Tibial artery (tissue), 4 donors: ENCODE measurements at regions not wholly inside any gene's neighbourhood (a gene's known extent, or its start where the extent isn't known, plus 50 kb on each side); places are given as distances from the start of the nearest gene placed in this dataset.

Experiments used
- DNase-seq, 2 donors: peaks; one replicate each; pipeline ENCODE4 v3.0.0-alpha.2; 2019
- H3K27ac ChIP-seq, 2 donors: fragments of 200-600 bp; sonication (generic) in 1 of 2; 1 replicate in 1 of 2; 2 replicates in 1 of 2; pipeline ENCODE4 v1.5.1; 2018 to 2019; ENCODE audit warnings: mild to moderate bottlenecking in 1 of 2
- H3K27me3 ChIP-seq, 2 donors: fragments of 200-600 bp; sonication (generic) in 1 of 2; one replicate each; pipeline versions ENCODE4 v1.5.1 to v1.6.0; 2016 to 2019
- H3K36me3 ChIP-seq, 3 donors: fragments of 200-600 bp; sonication (generic) in 2 of 3; one replicate each; pipeline ENCODE4 v1.5.1; 2016 to 2019; ENCODE audit warnings: mild to moderate bottlenecking in 2 of 3
- H3K4me1 ChIP-seq, 4 donors: fragments of 200-600 bp; sonication (generic) in 2 of 4; 1 replicate in 3 of 4; 2 replicates in 1 of 4; pipeline ENCODE4 v1.5.1; 2016 to 2019
- H3K4me3 ChIP-seq, 2 donors: fragments of 200-600 bp; sonication (generic) in 1 of 2; 1 replicate in 1 of 2; 2 replicates in 1 of 2; pipeline ENCODE4 v1.5.1; 2018 to 2019; ENCODE audit warnings: mild to moderate bottlenecking in 2 of 2
- H3K9me3 ChIP-seq, 3 donors: fragments of 200-600 bp; sonication (generic) in 1 of 3; one replicate each; pipeline ENCODE4 v1.5.1; 2016 to 2019
- CTCF ChIP-seq, 2 experiments: fragments of 200-600 bp in 1 of 2; fragments of 450-650 bp in 1 of 2; IDR thresholded peaks; one replicate each; pipeline ENCODE4 v1.5.1; 2017 to 2019; ENCODE audit warnings: antibody characterized with exemption in 2 of 2, mild to moderate bottlenecking in 1 of 2, moderate library complexity in 1 of 2
- intact Hi-C: fragments of 100-400 bp; cut with DNase I; formaldehyde crosslinking; loops from one replicate; pipeline ENCODE4 v1.15.0; 2023; ENCODE audit warnings: low total_unique reads

DNA sequence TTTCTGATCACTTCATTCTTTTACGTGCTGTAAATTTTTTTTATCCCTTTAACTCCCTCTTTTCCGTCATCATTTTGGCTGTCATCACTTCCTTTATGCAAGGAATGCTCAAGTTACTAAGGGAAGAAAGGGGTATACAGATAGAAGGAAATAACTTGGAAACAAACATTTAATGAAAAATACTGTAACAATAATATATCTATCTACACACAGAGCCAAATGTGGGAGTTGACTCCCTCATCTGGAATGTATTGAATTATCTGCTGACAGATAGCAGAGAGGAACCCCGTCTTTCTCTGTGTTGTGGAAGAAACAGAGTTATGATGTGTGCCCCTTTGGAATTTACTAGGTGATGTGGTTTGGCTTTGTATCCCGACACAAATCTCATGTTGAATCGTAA lies 182.5 kb upstream of the NXPH2 start:
- Histone ChIP-seq H3K36me3 (no peaks in the 10 kb centered on the region), H3K4me3 (no peak overlapping the region), H3K27ac (no peak overlapping the region), H3K9me3 (no peaks in the 10 kb centered on the region), H3K4me1 (no peaks in the 10 kb centered on the region), H3K27me3 (no peaks in the 10 kb centered on the region)
- no peak for TF ChIP-seq CTCF (IDR thresholded peaks at IDR 0.05)
- intact Hi-C loops = no loop called here
- DNase-seq = no peak

DNA sequence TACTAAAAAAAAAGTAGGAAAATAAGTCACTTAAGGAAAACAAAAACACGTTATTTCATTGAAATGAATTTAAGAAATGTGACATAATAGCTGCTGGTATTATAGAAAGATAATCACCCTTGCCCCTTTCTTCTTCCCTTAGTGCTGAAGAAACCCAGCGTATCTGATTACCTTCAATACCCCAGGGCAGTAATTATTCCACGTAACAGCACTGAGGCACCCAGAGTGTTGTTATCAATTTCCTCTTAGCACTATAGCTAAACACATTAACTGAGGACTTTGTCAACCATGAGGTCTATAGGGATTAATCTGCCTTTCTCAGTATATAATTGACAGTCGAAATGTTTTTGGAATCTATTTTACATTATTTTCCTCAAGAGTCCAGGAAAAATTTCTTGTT lies 180.0 kb upstream of the NXPH2 start:
- no peak for TF ChIP-seq CTCF (IDR thresholded peaks at IDR 0.05)
- intact Hi-C loops = no loop called here
- DNase-seq = no peak

DNA sequence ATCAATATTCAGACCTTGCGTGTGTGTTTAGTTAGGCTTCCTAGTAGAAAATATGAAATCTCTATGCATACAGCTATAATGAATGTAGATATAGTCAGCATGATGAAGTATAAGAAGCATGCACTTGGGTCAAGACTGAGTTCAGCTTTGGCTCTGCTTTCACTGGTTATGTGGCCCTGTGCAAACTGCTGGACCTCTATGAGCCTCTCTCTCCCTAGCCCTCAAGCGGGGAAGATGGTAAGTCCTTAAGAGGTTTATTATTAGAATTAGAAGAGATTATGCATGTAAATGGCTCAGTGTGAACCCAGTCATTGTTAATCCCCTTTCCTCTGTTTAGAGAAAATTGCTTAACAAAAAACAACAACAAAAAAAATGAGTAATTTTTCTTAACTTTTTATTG lies 178.8 kb upstream of the NXPH2 start:
- no peak for DNase-seq
- H3K9me3 ChIP-seq = no peaks in the 10 kb centered on the region
- H3K27me3 ChIP-seq = no peaks in the 10 kb centered on the region
- no peaks in the 10 kb centered on the region for H3K36me3 ChIP-seq
- TF ChIP-seq CTCF (IDR thresholded peaks at IDR 0.05) = no peak
- no peak overlapping the region for H3K27ac ChIP-seq
- H3K4me1 ChIP-seq = no peaks in the 10 kb centered on the region
- intact Hi-C loops = no loop called here
- no peak overlapping the region for H3K4me3 ChIP-seq

More for the DNA sequence above, 180.0 kb upstream of the NXPH2 start:
- H3K9me3 ChIP-seq = no peaks in the 10 kb centered on the region
- no peaks in the 10 kb centered on the region for H3K27me3 ChIP-seq
- no peak overlapping the region for H3K4me3 ChIP-seq
- H3K36me3 ChIP-seq = no peaks in the 10 kb centered on the region
- H3K27ac ChIP-seq = no peak overlapping the region
- no peaks in the 10 kb centered on the region for H3K4me1 ChIP-seq

GRCh38 chr2:138956116-138956515 lies 175.9 kb upstream of the NXPH2 start:
- no peak for DNase-seq
- intact Hi-C loops = no loop called here
- Histone ChIP-seq H3K27me3 (no peaks in the 10 kb centered on the region), H3K4me1 (no peaks in the 10 kb centered on the region), H3K36me3 (no peaks in the 10 kb centered on the region), H3K27ac (no peak overlapping the region), H3K9me3 (no peaks in the 10 kb centered on the region), H3K4me3 (no peak overlapping the region)
- no peak for TF ChIP-seq CTCF (IDR thresholded peaks at IDR 0.05)

DNA sequence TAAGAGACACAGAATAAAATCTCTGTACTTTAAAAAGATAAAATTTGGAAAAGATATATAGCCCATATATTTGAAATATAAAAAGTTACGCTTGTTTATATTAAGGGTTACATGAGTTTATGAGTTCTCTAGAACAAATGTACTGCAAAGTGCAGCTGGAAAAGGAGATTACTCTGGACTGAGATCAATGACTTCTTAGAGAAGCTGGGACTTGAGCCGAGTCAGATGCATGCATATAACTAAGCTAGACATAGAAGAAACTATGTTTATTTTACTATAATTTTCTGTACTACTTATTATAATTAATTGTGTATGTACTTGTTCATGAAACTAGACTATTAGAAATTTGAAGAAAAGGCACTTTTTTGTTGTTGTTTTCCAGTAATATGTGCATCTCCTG lies 170.3 kb upstream of the NXPH2 start:
- no peak overlapping the region for H3K4me3 ChIP-seq
- TF ChIP-seq CTCF (IDR thresholded peaks at IDR 0.05) = no peak
- H3K27me3 ChIP-seq = no peaks in the 10 kb centered on the region
- DNase-seq = no peak
- intact Hi-C loops = no loop called here
- H3K4me1 ChIP-seq = no peaks in the 10 kb centered on the region
- H3K9me3 ChIP-seq = no peaks in the 10 kb centered on the region
- H3K27ac ChIP-seq = no peak overlapping the region
- H3K36me3 ChIP-seq = no peaks in the 10 kb centered on the region

DNA sequence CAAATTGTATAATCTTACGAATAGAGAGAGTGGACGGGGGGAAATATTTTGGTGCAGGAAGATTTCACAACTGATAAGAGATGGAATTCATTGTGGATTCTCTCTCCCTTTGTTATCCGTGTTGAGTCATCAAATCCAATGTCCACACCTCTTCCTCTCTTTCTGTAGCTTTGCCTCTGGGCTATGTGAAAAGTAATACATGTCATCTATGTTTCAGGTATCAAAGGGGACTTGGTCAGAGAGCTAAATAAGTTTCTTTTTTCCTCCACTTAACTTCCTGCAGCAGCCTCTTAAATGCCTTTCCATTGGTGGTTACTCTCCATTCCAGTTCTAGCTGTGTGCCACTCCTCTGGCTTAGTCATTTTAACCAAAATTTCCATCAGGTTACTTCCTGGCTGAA lies 169.3 kb upstream of the NXPH2 start:
- Histone ChIP-seq H3K4me3 (no peak overlapping the region), H3K4me1 (no peaks in the 10 kb centered on the region), H3K27ac (no peak overlapping the region), H3K9me3 (no peaks in the 10 kb centered on the region), H3K36me3 (no peaks in the 10 kb centered on the region), H3K27me3 (no peaks in the 10 kb centered on the region)
- DNase-seq = no peak
- intact Hi-C loops = no loop called here
- TF ChIP-seq CTCF (IDR thresholded peaks at IDR 0.05) = no peak
